NCI-H1105 treated with DMSO at 0.1 percent for 48 hours (cell line): ENCODE measurements at regions not wholly inside any gene's neighbourhood (a gene's known extent, or its start where the extent isn't known, plus 50 kb on each side); places are given as distances from the start of the nearest gene placed in this dataset.
"Not testable (repeated sequence)": the region's sequence is repeated elsewhere in the genome, so short reads cannot be mapped to it uniquely, and the experiment has no call there.

Source experiments
- DNase-seq: peaks from one replicate; lab custom pipeline; 2025; lab: John Stamatoyannopoulos, UW

DNA sequence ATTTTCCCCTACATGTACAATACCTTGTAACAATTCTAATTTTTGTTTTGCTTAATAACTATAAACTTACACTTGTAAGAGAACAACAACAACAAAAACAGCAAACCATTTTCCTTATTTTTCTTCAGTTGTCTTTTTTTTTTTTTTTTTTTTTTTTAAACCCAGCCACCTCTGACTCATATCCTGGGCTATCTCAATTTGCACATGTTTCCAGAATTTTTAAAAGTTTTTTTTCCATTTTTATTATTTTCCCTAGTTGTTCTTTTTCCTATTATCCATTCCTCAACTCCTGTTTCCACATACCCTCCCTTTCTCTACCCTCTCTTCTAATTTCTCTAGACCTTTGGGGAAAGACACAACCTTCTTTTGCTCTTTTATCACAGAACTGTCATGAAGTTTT is 112.5 kb downstream of the EFEMP1 start:
- no peak for DNase-seq

DNA sequence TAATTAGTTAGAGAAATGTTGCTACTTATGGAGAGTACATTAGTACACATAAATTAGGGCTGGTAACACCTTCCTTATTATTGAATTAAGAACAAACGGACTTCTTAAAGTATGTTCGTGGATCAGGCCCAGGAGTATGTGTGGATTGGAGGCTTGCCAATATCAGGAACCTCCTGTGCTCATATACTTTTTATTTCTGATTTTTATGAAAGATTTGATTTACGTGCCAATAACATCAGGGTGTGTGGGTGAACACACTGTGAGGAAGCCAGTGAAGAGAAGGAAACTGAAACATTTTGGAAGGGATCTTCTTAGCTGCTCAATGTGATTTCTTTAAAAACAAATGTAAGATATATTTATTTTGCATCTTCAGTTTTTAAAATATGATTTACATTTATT is 113.0 kb downstream of the EFEMP1 start:
- DNase-seq = no peak

DNA sequence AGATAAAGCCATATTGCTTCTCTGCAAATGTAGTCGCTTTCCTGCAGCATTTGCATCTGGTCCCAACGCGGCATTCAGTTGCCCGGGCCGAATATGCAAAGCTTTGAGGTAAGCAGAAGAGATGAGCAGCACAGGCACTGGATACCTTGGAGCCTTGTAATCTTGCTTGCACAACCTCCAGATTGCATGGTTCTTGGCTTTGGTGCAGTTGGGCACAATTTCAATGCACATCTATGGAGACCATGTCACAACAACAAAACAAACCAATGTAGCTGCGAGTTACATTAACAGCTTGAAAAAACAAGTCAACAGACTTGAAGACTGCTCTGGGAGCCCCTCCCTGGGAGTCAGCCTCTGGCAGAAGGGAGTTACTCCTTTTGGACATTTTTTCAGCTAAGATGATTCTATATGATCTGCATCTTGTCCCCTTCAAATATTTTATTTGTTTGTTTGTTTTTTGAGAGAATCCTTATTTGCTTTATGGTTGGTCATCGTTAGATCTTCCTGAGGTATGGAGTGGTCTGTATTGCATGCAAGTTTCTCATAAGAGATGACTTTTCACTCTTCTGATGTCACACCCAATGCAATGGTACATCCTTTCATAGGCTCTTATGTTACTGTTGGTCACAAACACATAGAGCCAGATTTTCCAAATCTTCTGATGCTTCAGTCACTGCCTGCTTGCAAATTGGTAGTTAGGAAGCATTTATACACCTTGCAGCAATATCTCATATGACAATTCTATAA is 113.5 kb downstream of the EFEMP1 start:
- DNase-seq = no peak

DNA sequence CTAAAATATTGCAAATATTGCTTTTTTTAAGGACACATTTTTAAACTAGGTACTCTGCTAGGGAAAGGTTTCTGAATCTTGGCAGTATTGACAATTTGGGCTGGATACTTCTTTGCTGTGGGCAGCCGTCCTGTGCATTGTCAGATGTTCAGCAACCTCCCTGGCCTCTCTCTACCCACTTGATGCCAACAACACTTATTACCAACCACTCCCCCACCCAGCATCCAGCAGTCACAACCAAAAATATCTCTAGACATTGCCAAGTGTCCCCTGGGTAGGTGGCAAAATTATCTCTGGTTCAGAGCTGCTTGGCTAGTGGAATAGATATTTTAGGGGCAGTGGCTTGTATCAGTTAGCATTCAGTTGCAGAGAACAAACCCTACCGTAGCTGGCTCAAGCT is 114.3 kb upstream of the PNPT1 start:
- no peak for DNase-seq

DNA sequence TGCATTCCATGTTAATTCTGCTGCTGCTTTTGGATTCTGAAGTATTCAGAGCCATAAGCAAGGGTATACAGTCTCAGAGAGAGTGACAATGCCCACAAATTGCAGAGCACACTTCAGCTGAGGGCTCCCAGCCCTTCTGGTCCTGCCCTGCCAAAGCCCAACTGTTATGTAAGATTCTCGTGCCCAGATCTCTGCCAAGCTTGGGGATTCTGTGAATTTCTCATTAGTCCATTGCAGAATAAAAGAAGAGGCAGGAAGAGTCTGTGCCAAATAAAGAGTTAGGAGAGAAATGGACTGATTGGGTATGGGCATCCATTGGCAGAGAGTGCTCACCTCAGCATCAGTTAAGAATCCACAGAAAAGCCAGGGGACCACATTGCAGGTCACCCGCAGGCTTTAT is 112.0 kb upstream of the PNPT1 start:
- no peak for DNase-seq

DNA sequence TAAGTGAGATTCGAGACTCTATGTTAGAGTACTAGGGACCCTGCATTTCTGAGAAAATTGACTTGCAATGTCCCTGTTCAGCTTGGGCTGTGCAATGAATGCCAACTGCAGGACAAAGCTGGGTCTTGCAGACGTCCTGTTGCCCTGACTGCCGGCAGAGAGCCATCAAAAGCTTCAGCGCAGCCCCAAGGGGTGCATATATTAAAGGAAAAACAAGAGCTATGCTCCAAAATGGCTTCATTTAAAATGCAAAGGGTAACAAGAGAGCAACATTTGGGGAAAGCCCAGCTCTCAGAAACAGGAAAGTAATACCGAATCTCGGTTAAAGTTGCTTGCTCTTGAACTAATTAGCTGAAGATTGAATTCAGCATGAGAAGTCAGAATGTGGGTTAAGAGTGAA is 110.9 kb upstream of the PNPT1 start:
- DNase-seq = no peak

DNA sequence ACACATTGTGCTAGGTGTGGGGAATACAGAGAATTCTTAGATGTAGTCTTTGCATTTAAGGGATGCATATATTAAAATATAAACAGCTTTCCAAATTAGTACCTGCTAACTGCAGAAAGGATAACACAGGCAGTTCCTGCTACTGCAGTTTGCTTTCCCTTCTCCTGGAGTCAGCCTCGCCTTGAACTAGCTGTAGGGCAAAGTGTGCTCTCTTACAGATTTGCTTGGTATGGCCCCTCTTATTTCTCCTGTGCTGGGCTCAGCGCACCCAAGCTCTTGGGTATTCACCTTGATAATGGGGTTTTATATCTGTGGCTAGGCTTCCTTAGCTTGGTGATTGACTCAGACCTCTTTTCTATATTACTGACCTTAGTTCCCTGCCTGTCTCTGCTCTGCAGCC is 108.4 kb upstream of the PNPT1 start:
- DNase-seq = no peak

DNA sequence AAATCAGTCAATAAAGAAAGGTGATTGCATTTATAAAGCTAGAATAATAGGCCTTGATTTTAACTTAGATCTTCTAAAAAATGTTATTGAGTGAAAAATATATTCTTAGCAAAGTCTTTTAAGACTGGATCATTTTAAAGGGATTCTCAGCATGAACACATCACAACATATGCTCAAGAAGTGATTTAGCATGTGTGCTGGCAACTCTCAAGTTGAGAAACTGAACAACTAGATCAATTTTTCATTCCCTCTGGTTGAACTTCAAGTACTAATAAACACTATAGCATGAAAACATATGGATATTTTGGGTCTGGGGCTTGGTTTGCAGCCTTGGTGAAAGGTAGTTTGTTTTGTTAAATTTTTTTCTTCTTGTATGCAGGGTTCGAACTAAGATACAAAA is 107.8 kb upstream of the PNPT1 start:
- no peak for DNase-seq

DNA sequence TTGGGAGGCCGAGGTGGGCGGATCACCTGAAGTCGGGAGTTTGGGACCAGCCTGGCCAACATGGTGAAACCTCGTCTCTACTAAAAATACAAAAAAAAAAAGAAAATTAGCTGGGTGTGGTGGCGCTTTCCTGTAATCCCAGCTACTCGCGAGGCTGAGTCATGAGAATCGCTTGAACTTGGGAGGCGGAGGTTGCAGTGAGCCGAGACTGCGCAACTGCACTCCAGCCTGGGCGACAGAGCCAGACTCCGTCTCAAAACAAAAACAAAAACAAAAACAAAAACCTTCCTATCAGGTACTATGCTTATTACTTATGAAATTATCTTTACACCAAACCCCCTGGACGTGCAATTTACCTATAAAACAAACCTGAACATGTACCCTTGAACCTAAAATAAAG is 106.0 kb upstream of the PNPT1 start:
- not testable (repeated sequence) for DNase-seq

DNA sequence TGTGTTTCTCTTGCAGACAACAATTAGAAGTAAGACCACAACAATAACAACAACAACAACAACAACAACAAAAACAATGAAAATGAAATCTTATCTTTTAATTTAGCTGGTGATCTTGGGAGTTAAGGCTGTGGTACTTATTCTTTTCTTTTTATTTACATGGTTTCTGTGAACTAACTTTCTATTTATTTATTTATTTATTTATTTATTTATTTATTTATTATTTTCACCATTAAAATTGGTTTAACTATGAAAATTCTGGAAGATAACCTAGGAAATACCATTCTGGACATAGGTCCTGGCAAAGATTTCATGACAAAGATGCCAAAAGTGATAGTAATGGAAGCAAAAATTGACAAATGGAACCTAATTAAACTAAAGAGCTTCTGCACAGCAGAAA is 102.5 kb upstream of the PNPT1 start:
- DNase-seq = no peak

DNA sequence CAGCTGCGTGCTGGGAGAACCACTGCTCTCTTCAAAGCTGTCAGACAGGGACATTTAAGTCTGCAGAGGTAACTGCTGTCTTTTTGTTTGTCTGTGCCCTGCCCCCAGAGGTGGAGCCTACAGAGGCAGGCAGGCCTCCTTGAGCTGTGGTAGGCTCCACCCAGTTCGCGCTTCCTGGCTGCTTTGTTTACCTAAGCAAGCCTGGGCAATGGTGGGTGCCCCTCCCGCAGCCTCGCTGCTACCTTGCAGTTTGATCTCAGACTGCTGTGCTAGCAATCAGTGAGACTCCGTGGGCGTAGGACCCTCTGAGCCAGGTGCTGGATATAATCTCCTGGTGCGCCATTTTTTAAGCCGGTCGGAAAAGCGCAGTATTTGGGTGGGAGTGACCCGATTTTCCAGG is 100.0 kb upstream of the PNPT1 start:
- not testable (repeated sequence) for DNase-seq

DNA sequence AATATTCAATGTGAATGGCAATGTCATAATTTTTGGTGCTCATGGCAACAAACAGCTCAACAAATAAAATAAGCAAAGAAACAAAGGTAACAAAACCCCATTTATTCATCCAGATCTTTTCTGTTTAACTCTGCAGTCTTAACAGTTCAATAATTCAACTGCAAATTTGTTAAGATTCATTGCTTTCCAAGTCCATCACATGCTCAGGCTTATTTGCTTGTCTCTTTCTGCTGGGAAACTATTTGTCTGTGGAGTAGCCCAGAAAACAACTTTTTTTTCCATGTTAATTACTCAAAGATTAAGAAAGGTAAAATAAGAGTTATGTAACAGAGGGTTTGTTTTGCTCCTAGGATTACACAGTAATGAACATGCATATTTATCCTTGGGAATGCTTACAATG is 92.6 kb upstream of the PNPT1 start:
- no peak for DNase-seq

DNA sequence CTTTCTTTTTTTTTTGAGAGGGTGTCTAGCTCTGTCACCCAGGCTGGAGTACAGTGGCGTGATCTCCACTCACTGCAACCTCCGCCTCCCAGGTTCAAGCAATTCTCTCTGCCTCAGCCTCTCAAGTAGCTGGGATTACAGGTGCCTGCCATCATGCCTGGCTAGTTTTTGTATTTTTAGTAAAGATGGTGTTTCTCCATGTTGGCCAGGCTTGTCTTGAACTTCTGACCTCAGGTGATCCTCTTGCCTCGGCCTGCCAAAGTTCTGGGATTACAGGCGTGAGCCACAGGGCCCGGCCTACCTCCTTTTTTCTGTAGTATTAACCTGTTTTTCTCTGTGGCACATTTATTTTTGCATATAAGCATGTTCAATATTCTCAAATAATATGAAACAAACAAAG is 90.1 kb upstream of the PNPT1 start:
- DNase-seq = not testable (repeated sequence)

DNA sequence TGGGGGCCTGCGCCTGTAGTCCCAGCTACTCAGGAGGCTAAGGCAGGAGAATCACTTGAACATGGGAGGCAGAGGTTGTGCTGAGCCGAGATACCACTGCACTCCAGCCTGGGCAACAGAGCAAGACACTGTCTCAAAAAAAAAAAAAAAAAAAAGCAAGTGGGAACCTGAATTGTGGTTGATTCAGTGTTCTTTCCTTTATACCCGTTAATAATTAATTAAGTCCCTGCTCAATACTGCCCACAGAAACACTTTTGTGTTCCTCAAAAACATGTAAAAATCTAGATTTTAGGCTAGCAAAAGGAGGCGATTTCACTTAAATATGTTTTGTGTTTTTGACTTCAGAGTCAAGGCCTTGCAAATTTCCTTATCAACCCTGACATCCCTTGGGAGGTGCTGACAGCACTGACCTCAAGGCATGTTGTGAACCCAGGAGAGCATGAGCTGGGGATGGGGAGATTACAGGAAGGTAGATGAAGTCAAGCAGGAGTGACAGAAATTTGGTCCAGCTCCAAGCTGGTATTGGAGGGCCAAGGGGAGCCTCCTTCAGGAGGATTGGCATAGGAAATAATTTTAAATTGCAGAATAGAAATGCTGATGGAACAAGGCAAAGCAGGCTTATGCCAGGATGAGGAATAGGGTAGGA is 89.0 kb upstream of the PNPT1 start:
- DNase-seq = no peak

DNA sequence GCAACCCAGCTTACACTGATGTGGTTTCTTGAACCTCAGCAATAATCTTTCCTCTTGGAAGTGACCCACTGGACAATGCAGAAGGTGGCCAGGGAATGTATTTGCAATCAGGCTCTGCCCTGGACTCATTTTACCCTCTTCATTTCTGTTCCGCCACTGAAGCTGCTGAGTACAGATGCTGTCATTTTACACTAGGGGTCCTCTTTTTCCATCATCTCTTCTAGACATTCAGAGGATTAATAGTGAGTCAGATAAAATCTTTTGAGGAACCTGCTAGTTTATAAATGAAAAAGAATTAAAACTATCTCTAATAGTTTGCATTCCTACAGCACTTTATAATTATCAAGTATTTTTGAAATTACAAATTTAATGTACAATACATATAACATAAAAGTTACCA is 87.9 kb upstream of the PNPT1 start:
- no peak for DNase-seq

DNA sequence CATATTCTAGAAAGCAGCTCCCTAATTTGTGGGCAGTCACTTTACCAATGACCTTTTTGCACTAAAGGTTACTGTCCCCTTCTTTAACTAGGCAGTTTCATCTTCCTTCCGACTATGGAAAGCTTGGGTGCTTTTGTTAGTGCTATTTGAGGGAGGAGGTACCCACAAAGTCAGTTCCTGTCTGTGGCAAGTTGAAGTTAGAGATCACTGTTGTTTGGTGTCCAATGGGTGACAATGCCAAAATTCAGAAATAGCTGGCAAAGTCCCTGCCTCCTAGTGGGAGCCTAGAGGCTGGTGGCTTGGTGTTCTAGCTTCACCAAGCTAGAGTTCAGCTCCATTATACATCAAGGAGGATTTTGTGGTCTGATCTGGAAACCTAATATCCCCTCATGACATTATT is 87.1 kb upstream of the PNPT1 start:
- no peak for DNase-seq

DNA sequence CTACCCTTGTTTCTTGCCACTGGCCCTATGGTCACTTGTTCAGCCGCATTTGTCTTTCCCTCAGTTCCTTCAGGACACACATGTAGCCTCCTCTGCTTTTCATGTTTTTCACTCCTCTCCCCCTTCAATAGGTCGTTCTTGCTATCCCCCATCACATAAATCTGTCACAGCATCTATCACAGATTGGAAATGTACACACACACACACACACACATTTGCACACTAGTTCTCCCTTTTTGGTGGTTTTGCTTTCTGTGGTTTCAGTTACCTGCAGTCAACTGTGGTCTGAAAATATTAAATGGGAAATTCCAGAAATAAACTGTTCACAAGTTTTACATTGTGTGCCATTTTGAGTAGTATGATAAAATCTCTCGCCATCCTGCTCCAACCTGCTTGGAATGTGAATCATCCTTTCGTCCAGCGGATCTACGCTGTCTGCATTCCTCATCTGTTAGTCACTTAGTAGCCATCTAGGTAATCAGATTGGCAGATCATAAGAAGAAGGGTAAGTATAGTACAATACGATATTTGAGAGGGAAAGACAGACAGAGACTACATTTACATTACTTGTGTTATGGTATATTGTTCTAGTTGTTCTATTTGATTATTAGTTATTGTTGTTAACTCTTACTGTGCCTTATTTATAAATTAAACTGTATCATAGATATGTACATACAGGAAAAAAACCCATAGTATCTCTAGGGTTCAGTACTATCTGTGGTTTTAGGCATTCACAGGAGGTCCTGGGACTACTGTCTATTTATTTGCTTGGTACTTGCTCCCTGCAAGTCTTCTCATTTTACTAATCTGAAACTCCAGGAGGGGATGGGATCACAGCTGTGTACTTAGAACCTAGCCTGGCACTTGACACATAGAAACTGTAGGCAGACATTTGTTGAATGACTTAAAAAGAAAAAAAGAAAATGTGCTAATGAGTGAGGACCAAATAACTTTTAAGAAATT is 86.1 kb upstream of the PNPT1 start:
- no peak for DNase-seq

DNA sequence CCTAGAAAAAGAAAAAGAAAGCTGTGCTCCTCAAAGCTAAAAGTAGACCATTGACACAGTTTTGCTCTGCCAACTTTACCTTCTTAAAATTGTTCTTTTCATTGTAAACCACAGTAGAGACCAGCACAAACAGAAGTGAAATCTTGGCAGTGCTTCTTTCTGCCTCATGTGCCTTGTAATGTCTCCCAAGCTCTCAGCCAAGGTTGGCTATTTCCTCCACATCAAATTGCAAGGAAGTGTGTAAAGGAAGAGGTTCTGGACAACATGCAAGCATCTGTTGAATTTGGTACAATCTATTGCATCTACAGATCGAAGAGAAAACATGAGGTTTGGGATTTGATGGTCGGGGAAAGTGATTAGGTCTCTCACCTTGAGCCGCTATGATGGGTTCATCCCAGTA is 83.3 kb upstream of the PNPT1 start:
- no peak for DNase-seq

DNA sequence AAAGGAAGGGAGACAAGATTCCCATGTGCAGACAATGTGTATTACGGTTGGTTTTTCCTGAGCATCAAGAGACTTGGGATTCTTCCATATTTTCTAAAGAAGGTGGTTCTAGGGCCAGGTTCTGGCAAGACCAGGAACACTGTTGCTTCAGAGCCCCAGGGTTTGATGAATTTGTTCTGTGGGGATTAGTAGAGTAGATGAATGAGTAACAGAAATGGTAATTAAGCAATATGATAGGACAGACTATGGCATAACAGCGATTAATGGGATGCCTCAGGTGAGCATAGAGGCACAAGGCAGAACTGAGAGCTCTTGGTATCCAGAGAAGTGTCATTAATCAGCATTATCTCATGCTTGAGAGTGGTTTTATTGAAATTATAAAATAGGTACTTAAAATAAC is 82.8 kb upstream of the PNPT1 start:
- DNase-seq = no peak

DNA sequence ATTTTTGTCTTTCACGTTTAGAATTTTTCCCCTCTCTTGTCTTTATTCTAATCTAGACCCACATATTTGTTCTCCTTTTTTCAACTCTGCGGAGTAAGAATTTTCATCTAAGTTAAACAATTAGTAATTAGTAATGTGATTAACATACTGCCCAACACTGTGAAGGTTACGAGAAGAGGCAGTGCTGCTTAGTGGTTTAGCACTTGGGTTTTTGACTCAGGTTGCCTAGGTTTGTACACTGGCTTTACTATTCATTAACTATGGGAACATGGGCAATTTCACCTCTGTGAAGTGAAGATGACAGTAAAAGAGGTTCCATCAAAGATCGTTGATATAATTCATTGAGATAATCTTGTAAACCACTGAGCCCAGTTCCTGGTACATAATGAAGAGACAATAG is 82.2 kb upstream of the PNPT1 start:
- no peak for DNase-seq

DNA sequence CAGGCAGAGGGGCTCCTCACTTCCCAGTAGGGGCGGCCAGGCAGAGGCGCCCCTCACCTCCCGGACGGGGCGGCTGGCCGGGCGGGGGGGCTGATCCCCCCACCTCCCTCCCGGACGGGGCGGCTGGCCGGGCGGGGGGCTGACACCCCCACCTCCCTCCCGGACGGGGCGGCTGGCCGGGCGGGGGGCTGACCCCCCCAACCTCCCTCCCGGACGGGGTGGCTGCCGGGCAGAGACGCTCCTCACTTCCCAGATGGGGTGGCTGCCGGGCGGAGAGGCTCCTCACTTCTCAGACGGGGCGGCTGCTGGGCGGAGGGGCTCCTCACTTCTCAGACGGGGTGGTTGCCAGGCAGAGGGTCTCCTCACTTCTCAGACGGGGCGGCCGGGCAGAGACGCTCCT is 80.0 kb upstream of the PNPT1 start:
- not testable (repeated sequence) for DNase-seq

DNA sequence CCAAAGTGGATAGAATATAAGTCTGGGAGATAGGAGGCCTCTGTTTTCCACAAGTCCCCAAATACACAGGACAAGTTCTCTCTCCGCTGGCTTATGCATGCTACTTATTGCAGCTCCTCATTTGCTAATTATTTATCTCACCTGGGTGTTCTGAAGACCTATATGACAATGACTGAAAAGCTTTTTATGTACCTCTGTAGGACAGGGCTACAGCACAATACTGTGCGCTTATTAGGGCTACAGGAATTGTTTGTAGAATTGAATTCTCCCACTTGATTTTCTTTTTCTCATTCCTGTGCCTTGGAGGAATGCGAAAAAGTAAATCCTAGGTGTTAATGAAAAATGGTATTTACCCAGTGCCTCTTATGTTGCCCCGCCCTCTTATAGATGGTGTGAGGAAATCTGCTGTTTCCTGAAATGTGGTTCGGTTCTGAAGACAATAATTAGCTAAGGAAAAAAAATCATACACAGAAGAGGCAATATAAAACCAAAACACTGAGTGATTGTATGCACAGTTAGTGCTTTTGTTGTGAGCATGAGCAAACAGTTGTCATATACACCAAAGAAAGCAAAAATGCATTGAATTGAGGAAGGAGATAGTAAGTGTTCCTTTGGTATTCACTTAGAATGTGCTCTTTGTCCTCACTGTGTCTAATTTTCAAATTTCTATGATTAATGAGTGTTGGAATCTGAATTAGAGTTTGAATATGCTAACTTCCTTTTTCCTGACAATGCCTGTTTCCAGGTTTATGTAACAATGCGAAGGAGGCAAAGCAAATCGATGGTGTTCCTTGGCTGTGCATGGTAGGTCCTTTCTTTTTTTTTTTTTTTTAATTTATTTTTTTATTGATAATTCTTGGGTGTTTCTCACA is 78.7 kb upstream of the PNPT1 start:
- no peak for DNase-seq
